ENCODE measurements at regions not wholly inside any gene's neighbourhood (a gene's known extent, or its start where the extent isn't known, plus 50 kb on each side); places are given as distances from the start of the nearest gene placed in this dataset.

- no peak for ATAC-seq
- H3K9me1 ChIP-seq (ENCODE audit: control insufficient read depth, insufficient read depth, low read length) = no peaks in the 10 kb centered on the region
- BruUV-seq (replicated peaks) = no TSS peak
- no peaks in the 10 kb centered on the region; a peak in 1 of 5 replicates for H3K27me3 ChIP-seq (ENCODE audit: control insufficient read depth in 2 of 2, insufficient read depth in 2 of 2, low read length in 2 of 2)
- no peaks in the 10 kb centered on the region for H3K36me3 ChIP-seq (ENCODE audit: control insufficient read depth, insufficient read depth, low read length)
- H3K4me2 ChIP-seq (ENCODE audit: insufficient read depth, low read length) = no peak overlapping the region
- DNase-seq (ENCODE audit: extremely low read depth in 1 of 4, low spot score in 3 of 4) = no peak
- H3K27ac ChIP-seq (ENCODE audit: extremely low read depth, low read depth, low read length) = no peak overlapping the region
- CTCF ChIA-PET (ENCODE audit: low intra/inter-chr PET ratio) = no interaction called here
- H3K4me1 ChIP-seq (replicated peaks in 1 of 2; ENCODE audit: control insufficient read depth in 2 of 2, insufficient read depth in 2 of 2, low read length in 2 of 2) = no peaks in the 10 kb centered on the region
- H3K79me2 ChIP-seq (ENCODE audit: control insufficient read depth, insufficient read depth, low read length) = no peaks in the 10 kb centered on the region
- 5% methylated on average over 2 of the region's 2 CpGs for WGBS (ENCODE audit: insufficient coverage, low coverage, missing lambda C conversion rate)
- H3K4me3 ChIP-seq = no peak overlapping the region
- POLR2A ChIA-PET = no interaction called here
- FAIRE-seq = no peak
- in situ Hi-C loops (cut with MboI) (no loop called here), intact Hi-C loops (cut with micrococcal nuclease) (no loop called here)
- H2AFZ ChIP-seq (ENCODE audit: low read depth, low read length) = no peak overlapping the region
- no peak for TF ChIP-seq POLR2H (tag; IDR thresholded peaks at IDR 0.05; ENCODE audit: low read depth)
- TF ChIP-seq, protein P1, sequence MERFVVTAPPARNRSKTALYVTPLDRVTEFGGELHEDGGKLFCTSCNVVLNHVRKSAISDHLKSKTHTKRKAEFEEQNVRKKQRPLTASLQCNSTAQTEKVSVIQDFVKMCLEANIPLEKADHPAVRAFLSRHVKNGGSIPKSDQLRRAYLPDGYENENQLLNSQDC (CRISPR knock-in tag; IDR thresholded peaks at IDR 0.05) = no peak
- TF ChIP-seq NFRKB (IDR thresholded peaks at IDR 0.05; ENCODE audit: low read depth) = no peak
- TF ChIP-seq, protein P2, sequence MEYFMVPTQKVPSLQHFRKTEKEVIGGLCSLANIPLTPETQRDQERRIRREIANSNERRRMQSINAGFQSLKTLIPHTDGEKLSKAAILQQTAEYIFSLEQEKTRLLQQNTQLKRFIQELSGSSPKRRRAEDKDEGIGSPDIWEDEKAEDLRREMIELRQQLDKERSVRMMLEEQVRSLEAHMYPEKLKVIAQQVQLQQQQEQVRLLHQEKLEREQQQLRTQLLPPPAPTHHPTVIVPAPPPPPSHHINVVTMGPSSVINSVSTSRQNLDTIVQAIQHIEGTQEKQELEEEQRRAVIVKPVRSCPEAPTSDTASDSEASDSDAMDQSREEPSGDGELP (CRISPR knock-in tag; IDR thresholded peaks at IDR 0.05; ENCODE audit: borderline replicate concordance) = no peak
- H3K9ac ChIP-seq (ENCODE audit: insufficient read depth in 1 of 2, low read depth in 2 of 2, low read length in 2 of 2) = no peak overlapping the region
- no peaks in the 10 kb centered on the region for H3K9me3 ChIP-seq (replicated peaks; ENCODE audit: control insufficient read depth, insufficient read depth, low read depth, low read length)
- no peaks in the 10 kb centered on the region for H4K20me1 ChIP-seq (replicated peaks; ENCODE audit: control insufficient read depth, insufficient read depth, low read length)
Measured at GRCh38 chr1:232505884-232506283, 124.0 kb downstream of the SIPA1L2 start.

DNA sequence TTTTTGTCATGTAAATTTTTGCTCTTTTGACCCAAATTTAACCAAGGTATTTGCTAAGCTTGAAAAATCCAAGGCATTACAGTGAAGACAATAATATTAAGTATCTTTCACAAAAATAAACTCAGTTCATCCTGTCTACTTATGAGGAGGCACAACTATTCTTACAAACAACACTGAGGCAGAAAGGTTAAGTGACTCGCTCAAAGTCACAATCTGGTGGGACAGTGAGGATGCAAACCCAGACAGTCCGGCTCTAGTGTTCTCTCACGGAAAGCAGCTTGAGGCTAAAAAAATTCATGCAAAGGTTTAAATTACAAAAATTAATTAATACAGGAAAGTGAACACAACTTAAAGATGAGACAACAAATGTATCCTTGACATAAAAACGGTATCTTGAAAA, 125.3 kb downstream of the SIPA1L2 start:
- ChIA-PET POLR2A (no interaction called here), CTCF (ENCODE audit: low intra/inter-chr PET ratio) (no interaction called here)
- intact Hi-C loops (cut with micrococcal nuclease) = no loop called here
- in situ Hi-C loops (cut with MboI) = no loop called here
- BruUV-seq (replicated peaks) = no TSS peak
- H3K4me1 ChIP-seq (replicated peaks in 1 of 2; ENCODE audit: control insufficient read depth in 2 of 2, insufficient read depth in 2 of 2, low read length in 2 of 2) = no peaks in the 10 kb centered on the region
- H3K4me3 ChIP-seq = no peak overlapping the region
- ATAC-seq (no peak), FAIRE-seq (no peak), DNase-seq (ENCODE audit: extremely low read depth in 1 of 4, low spot score in 3 of 4) (no peak)
- no peaks in the 10 kb centered on the region for H3K79me2 ChIP-seq (ENCODE audit: control insufficient read depth, insufficient read depth, low read length)
- no peaks in the 10 kb centered on the region for H4K20me1 ChIP-seq (replicated peaks; ENCODE audit: control insufficient read depth, insufficient read depth, low read length)
- 0% methylated on average over 4 of the region's 4 CpGs for WGBS (ENCODE audit: insufficient coverage, low coverage, missing lambda C conversion rate)
- no peak overlapping the region for H3K9ac ChIP-seq (ENCODE audit: insufficient read depth in 1 of 2, low read depth in 2 of 2, low read length in 2 of 2)
- no peak overlapping the region for H2AFZ ChIP-seq (ENCODE audit: low read depth, low read length)
- no peak overlapping the region for H3K4me2 ChIP-seq (ENCODE audit: insufficient read depth, low read length)
- H3K27me3 ChIP-seq (ENCODE audit: control insufficient read depth in 2 of 2, insufficient read depth in 2 of 2, low read length in 2 of 2) = no peaks in the 10 kb centered on the region; a peak in 1 of 5 replicates
- no peak overlapping the region for H3K27ac ChIP-seq (ENCODE audit: extremely low read depth, low read depth, low read length)
- no peaks in the 10 kb centered on the region for H3K9me3 ChIP-seq (replicated peaks; ENCODE audit: control insufficient read depth, insufficient read depth, low read depth, low read length)
- H3K36me3 ChIP-seq (ENCODE audit: control insufficient read depth, insufficient read depth, low read length) = no peaks in the 10 kb centered on the region
- no peaks in the 10 kb centered on the region for H3K9me1 ChIP-seq (ENCODE audit: control insufficient read depth, insufficient read depth, low read length)
- no peak for TF ChIP-seq POLR2B (IDR thresholded peaks at IDR 0.05; ENCODE audit: low read depth, partially characterized antibody)
- TF ChIP-seq ZNF444 (CRISPR knock-in tag; IDR thresholded peaks at IDR 0.05) = no peak
- no peak for TF ChIP-seq ILF3 (IDR thresholded peaks at IDR 0.05; ENCODE audit: borderline replicate concordance)
- TF ChIP-seq, protein P3, sequence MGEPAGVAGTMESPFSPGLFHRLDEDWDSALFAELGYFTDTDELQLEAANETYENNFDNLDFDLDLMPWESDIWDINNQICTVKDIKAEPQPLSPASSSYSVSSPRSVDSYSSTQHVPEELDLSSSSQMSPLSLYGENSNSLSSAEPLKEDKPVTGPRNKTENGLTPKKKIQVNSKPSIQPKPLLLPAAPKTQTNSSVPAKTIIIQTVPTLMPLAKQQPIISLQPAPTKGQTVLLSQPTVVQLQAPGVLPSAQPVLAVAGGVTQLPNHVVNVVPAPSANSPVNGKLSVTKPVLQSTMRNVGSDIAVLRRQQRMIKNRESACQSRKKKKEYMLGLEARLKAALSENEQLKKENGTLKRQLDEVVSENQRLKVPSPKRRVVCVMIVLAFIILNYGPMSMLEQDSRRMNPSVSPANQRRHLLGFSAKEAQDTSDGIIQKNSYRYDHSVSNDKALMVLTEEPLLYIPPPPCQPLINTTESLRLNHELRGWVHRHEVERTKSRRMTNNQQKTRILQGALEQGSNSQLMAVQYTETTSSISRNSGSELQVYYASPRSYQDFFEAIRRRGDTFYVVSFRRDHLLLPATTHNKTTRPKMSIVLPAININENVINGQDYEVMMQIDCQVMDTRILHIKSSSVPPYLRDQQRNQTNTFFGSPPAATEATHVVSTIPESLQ (CRISPR knock-in tag; IDR thresholded peaks at IDR 0.05) = no peak
- no peak for TF ChIP-seq ZZZ3 (IDR thresholded peaks at IDR 0.05)
- no peak for TF ChIP-seq TAF1 (IDR thresholded peaks at IDR 0.05; ENCODE audit: control insufficient read depth, extremely low read depth, insufficient read depth, low read length, severe bottlenecking)
- no peak for TF ChIP-seq SMAD2 (IDR thresholded peaks at IDR 0.05; ENCODE audit: low read depth, low read length)
- no peak for TF ChIP-seq ZFX (CRISPR knock-in tag; IDR thresholded peaks at IDR 0.05)
- TF ChIP-seq STAT5B (CRISPR knock-in tag; IDR thresholded peaks at IDR 0.05) = no peak
- TF ChIP-seq, protein P4, sequence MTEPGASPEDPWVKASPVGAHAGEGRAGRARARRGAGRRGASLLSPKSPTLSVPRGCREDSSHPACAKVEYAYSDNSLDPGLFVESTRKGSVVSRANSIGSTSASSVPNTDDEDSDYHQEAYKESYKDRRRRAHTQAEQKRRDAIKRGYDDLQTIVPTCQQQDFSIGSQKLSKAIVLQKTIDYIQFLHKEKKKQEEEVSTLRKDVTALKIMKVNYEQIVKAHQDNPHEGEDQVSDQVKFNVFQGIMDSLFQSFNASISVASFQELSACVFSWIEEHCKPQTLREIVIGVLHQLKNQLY (CRISPR knock-in tag; conservative IDR thresholded peaks at IDR 0.05) = no peak

All from K562 (cell line).